Gastrocnemius medialis (tissue), 4 donors: ENCODE measurements at regions not wholly inside any gene's neighbourhood (a gene's known extent, or its start where the extent isn't known, plus 50 kb on each side); places are given as distances from the start of the nearest gene placed in this dataset.

Source experiments
- POLR2A ChIP-seq, 2 donors: fragments of 450-650 bp; IDR thresholded peaks; one replicate each; pipeline ENCODE4 v1.6.1; 2017; ENCODE audit warnings: antibody characterized with exemption in 2 of 2, mild to moderate bottlenecking in 2 of 2, moderate library complexity in 2 of 2
- TF ChIP-seq, protein P1 (sequence below), 5 experiments: fragments of 450-650 bp in 3 of 5; fragments of 200-600 bp in 2 of 5; sonication (generic) in 2 of 5; IDR thresholded peaks in 4 of 5; conservative IDR thresholded peaks in 1 of 5; 1 replicate in 4 of 5; 2 replicates in 1 of 5; pipeline ENCODE4 v1.5.1; 2016 to 2019; ENCODE audit warnings: antibody characterized with exemption in 5 of 5, mild to moderate bottlenecking in 3 of 5, moderate library complexity in 3 of 5

DNA sequence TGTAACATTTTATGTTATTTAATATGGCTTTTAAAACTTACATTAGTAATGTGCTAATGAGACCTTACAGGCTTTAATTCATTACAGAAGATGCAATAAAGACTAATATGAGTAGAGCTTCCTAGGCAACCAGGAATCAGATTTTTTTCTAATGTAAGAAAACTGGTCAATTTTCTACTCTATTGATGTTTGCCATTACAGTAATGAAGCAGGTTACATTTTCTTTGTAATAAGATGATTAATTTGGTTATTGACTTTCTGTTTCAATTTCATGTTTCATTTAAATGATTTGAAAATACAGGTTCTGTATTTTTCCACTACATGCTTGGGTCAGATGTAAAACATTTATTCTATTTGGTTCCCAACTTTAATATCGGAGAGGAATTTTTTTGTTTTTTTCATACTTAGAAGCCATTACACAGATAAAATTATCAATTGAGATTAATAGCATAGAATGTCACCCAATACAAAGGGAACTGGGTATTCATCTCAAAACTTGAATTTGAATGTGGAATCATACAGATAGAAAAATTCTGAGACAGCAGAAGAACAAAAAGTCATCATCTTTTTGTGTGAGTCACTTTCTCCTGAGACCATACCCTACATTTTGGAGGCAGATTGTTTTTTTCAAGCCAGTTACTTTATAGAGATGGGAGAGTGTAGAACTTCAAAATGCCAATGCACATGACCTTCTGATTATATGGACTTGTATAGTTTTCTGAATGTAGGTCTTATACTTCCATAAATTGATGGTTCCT is 133.6 kb upstream of the HMHB1 start:
- TF ChIP-seq, protein P1, sequence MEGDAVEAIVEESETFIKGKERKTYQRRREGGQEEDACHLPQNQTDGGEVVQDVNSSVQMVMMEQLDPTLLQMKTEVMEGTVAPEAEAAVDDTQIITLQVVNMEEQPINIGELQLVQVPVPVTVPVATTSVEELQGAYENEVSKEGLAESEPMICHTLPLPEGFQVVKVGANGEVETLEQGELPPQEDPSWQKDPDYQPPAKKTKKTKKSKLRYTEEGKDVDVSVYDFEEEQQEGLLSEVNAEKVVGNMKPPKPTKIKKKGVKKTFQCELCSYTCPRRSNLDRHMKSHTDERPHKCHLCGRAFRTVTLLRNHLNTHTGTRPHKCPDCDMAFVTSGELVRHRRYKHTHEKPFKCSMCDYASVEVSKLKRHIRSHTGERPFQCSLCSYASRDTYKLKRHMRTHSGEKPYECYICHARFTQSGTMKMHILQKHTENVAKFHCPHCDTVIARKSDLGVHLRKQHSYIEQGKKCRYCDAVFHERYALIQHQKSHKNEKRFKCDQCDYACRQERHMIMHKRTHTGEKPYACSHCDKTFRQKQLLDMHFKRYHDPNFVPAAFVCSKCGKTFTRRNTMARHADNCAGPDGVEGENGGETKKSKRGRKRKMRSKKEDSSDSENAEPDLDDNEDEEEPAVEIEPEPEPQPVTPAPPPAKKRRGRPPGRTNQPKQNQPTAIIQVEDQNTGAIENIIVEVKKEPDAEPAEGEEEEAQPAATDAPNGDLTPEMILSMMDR (IDR thresholded peaks at IDR 0.05 in 4 of 5, conservative IDR thresholded peaks at IDR 0.05 in 1 of 5), result no peak
- no peak for TF ChIP-seq POLR2A (IDR thresholded peaks at IDR 0.05)
